ENCODE measurements at regions not wholly inside any gene's neighbourhood (a gene's known extent, or its start where the extent isn't known, plus 50 kb on each side); places are given as distances from the start of the nearest gene placed in this dataset.

DNA sequence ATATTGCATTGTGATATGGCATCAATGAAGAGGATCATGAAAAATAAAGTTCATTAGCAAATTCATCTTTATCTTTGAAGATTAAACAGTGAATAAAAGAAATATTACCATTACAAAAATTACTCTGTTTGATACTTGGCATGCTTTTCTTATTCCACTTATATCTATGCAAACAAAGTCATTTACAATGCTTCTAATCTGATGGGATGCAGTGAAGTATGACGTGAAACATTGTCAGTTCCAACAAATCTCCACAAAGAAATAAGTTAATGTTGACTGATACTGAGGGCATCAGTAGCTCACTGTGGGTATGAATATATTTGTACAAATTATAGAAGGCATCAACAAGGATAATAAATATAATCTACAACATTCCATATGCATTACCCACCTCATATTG lies 672.8 kb upstream of the POT1 start:
- TF ChIP-seq EZH2 (IDR thresholded peaks at IDR 0.05; ENCODE audit: insufficient read depth, poor library complexity, severe bottlenecking) (no peak), EZH2phosphoT487 (IDR thresholded peaks at IDR 0.05; ENCODE audit: insufficient read depth, low read depth) (no peak)
- no peak overlapping the region for H3K9ac ChIP-seq
- DNase-seq = no peak
- H3K9me2 ChIP-seq (ENCODE audit: insufficient read depth) = no peaks in the 10 kb centered on the region
- in situ Hi-C loops (cut with MboI) = no loop called here
- no peaks in the 10 kb centered on the region for H3K79me2 ChIP-seq (ENCODE audit: insufficient read depth)
- no peaks in the 10 kb centered on the region for H3K36me3 ChIP-seq (ENCODE audit: low read depth)
- H3K4me2 ChIP-seq (ENCODE audit: unreplicated experiment) = no peak overlapping the region
- WGBS, 2 experiments (ENCODE audit: low coverage in 1 of 2, low lambda C conversion rate in 2 of 2, missing lambda C conversion rate in 2 of 2) = 14 to 23% methylated on average over 1 of the region's 1 CpG
- no peak overlapping the region for H3K27ac ChIP-seq
- no peaks in the 10 kb centered on the region for H3F3A ChIP-seq (ENCODE audit: insufficient read depth)
- H3K27me3 ChIP-seq (replicated peaks; ENCODE audit: insufficient read depth) = no peaks in the 10 kb centered on the region
- H3K9me3 ChIP-seq (ENCODE audit: low read depth) = no peaks in the 10 kb centered on the region
- H4K20me1 ChIP-seq (ENCODE audit: insufficient read depth) = no peaks in the 10 kb centered on the region
- no peak overlapping the region for H3K4me3 ChIP-seq
- no peaks in the 10 kb centered on the region for H3K4me1 ChIP-seq (ENCODE audit: insufficient read depth)
- no peak overlapping the region for H2AFZ ChIP-seq

DNA sequence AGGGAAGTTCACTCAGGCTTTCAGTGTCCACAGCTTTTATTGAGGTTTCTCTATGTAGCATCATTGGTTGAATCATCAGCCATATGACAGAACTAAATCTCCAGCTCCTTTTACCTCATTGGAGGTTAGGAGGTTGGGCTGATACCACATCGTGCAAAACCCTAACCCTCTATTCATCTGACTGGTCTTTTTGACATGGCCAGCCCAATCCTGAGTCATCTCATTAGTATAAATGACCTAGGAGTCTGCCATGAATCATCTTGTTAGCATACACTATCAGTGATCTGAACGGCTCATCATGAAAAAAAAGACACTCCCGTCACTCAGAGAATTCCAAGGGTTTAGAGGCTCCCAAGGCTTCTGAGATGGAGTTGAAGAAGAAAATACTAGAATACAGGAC lies 669.8 kb upstream of the POT1 start:
- Histone ChIP-seq H3K4me1 (ENCODE audit: insufficient read depth) (no peaks in the 10 kb centered on the region), H3K79me2 (ENCODE audit: insufficient read depth) (no peaks in the 10 kb centered on the region), H3K9ac (no peak overlapping the region), H2AFZ (no peak overlapping the region), H3K9me2 (ENCODE audit: insufficient read depth) (no peaks in the 10 kb centered on the region), H3K9me3 (ENCODE audit: low read depth) (no peaks in the 10 kb centered on the region), H3F3A (ENCODE audit: insufficient read depth) (no peaks in the 10 kb centered on the region), H3K27me3 (replicated peaks; ENCODE audit: insufficient read depth) (no peaks in the 10 kb centered on the region), H3K36me3 (ENCODE audit: low read depth) (no peaks in the 10 kb centered on the region), H3K27ac (no peak overlapping the region), H4K20me1 (ENCODE audit: insufficient read depth) (no peaks in the 10 kb centered on the region), H3K4me3 (no peak overlapping the region), H3K4me2 (ENCODE audit: unreplicated experiment) (no peak overlapping the region)
- in situ Hi-C loops (cut with MboI) = no loop called here
- WGBS, 2 experiments (ENCODE audit: low coverage in 1 of 2, low lambda C conversion rate in 2 of 2, missing lambda C conversion rate in 2 of 2) = 17 to 31% methylated on average over 3 of the region's 3 CpGs
- no peak for DNase-seq
- TF ChIP-seq EZH2 (IDR thresholded peaks at IDR 0.05; ENCODE audit: insufficient read depth, poor library complexity, severe bottlenecking) = no peak

DNA sequence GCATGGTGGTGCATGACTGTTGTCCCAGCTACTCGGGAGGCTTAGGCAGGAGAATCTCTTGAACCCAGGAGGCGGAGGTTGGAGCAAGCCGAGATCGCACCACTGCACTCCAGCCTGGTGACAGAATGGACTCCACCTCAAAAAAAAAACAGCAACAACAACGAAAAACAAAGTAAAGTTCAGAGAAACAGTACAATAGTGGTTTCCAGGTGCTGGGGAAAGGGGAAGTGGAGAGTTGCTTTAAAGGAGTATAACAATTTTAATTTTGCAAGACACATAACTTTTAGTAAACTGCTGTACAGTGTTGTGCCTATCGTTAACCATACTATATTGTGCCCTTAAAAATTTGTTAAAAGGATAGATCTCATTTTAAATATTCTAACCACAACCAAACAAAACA lies 662.7 kb upstream of the POT1 start:
- Histone ChIP-seq H3K27ac (no peak overlapping the region), H3K79me2 (ENCODE audit: insufficient read depth) (no peaks in the 10 kb centered on the region), H3K4me3 (no peak overlapping the region), H3F3A (ENCODE audit: insufficient read depth) (no peaks in the 10 kb centered on the region), H3K9ac (no peak overlapping the region), H3K4me1 (ENCODE audit: insufficient read depth) (no peaks in the 10 kb centered on the region), H3K27me3 (replicated peaks; ENCODE audit: insufficient read depth) (no peaks in the 10 kb centered on the region), H4K20me1 (ENCODE audit: insufficient read depth) (no peaks in the 10 kb centered on the region), H2AFZ (no peak overlapping the region), H3K4me2 (ENCODE audit: unreplicated experiment) (no peak overlapping the region), H3K9me2 (ENCODE audit: insufficient read depth) (no peaks in the 10 kb centered on the region), H3K9me3 (ENCODE audit: low read depth) (peaks cover 6% of the 10 kb centered on the region), H3K36me3 (ENCODE audit: low read depth) (no peaks in the 10 kb centered on the region)
- in situ Hi-C loops (cut with MboI) = no loop called here
- TF ChIP-seq EZH2 (IDR thresholded peaks at IDR 0.05; ENCODE audit: insufficient read depth, poor library complexity, severe bottlenecking) (no peak), EZH2phosphoT487 (IDR thresholded peaks at IDR 0.05; ENCODE audit: insufficient read depth, low read depth) (no peak)
- 32 to 41% methylated on average over 6 of the region's 6 CpGs for WGBS, 2 experiments (ENCODE audit: low coverage in 1 of 2, low lambda C conversion rate in 2 of 2, missing lambda C conversion rate in 2 of 2)
- DNase-seq = no peak

DNA sequence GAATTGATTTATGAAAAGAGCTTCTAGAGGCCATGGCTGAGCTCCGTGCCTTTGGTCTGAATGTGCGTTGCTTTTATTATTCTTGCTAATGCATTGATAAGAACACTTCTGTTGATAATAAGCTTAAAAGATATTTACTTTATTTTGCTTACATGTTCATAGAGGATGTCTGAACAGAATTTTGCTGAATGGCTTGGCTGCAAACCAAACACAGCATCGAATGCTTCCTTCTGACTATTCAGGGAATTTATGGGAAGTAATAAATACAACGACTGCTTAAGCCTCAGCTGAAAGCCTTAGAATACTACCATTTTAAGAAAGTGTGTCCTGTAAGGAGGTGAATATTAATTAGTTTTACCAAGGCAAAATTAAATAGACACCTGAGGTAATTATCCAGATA lies 643.5 kb upstream of the POT1 start:
- in situ Hi-C loops (cut with MboI) = no loop called here
- Histone ChIP-seq H3K79me2 (ENCODE audit: insufficient read depth) (no peaks in the 10 kb centered on the region), H3K4me1 (ENCODE audit: insufficient read depth) (no peaks in the 10 kb centered on the region), H4K20me1 (ENCODE audit: insufficient read depth) (no peaks in the 10 kb centered on the region; the same call in 1 of the 2 replicates), H3K27ac (no peak overlapping the region), H3K9ac (no peak overlapping the region), H3K4me3 (no peak overlapping the region), H2AFZ (no peak overlapping the region), H3K9me2 (ENCODE audit: insufficient read depth) (no peaks in the 10 kb centered on the region), H3K4me2 (ENCODE audit: unreplicated experiment) (no peak overlapping the region), H3K9me3 (ENCODE audit: low read depth) (no peaks in the 10 kb centered on the region), H3K27me3 (replicated peaks; ENCODE audit: insufficient read depth) (no peaks in the 10 kb centered on the region), H3F3A (ENCODE audit: insufficient read depth) (no peaks in the 10 kb centered on the region), H3K36me3 (ENCODE audit: low read depth) (no peaks in the 10 kb centered on the region)
- TF ChIP-seq EZH2phosphoT487 (IDR thresholded peaks at IDR 0.05; ENCODE audit: insufficient read depth, low read depth) = no peak
- TF ChIP-seq EZH2 (IDR thresholded peaks at IDR 0.05; ENCODE audit: insufficient read depth, poor library complexity, severe bottlenecking) = no peak
- WGBS, 2 experiments (ENCODE audit: low coverage in 1 of 2, low lambda C conversion rate in 2 of 2, missing lambda C conversion rate in 2 of 2) = 24% methylated on average over 4 of the region's 4 CpGs
- no peak for DNase-seq

DNA sequence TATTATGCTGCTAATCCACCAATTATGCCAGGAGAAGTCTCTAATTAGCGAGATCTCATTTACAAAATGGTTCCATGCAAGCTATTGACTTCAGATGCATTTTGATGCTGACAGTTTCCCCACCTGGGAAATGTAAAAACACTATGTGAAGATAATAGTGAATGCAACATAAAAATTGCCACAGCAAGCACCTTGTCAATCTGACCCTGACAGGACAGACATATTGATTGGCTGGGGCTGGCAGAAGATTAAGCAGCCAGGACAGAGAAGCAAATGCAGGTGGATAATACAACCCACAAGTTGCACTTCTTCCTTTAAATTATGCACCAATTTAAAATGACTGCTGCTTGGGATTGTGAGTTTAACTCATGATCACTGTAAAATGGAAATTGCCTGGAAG lies 642.8 kb upstream of the POT1 start:
- no peak overlapping the region for H3K4me2 ChIP-seq (ENCODE audit: unreplicated experiment)
- no peak overlapping the region for H2AFZ ChIP-seq
- no peak overlapping the region for H3K9ac ChIP-seq
- H3F3A ChIP-seq (ENCODE audit: insufficient read depth) = no peaks in the 10 kb centered on the region
- H3K36me3 ChIP-seq (ENCODE audit: low read depth) = no peaks in the 10 kb centered on the region
- 0 to 3% methylated on average over 1 of the region's 1 CpG for WGBS, 2 experiments (ENCODE audit: low coverage in 1 of 2, low lambda C conversion rate in 2 of 2, missing lambda C conversion rate in 2 of 2)
- H3K79me2 ChIP-seq (ENCODE audit: insufficient read depth) = no peaks in the 10 kb centered on the region
- no peak overlapping the region for H3K27ac ChIP-seq
- in situ Hi-C loops (cut with MboI) = no loop called here
- H3K9me3 ChIP-seq (ENCODE audit: low read depth) = no peaks in the 10 kb centered on the region
- TF ChIP-seq EZH2 (IDR thresholded peaks at IDR 0.05; ENCODE audit: insufficient read depth, poor library complexity, severe bottlenecking) = no peak
- TF ChIP-seq EZH2phosphoT487 (IDR thresholded peaks at IDR 0.05; ENCODE audit: insufficient read depth, low read depth) = no peak
- H4K20me1 ChIP-seq (ENCODE audit: insufficient read depth) = no peaks in the 10 kb centered on the region; the same call in 1 of the 2 replicates
- no peak overlapping the region for H3K4me3 ChIP-seq
- no peaks in the 10 kb centered on the region for H3K9me2 ChIP-seq (ENCODE audit: insufficient read depth)
- no peaks in the 10 kb centered on the region for H3K4me1 ChIP-seq (ENCODE audit: insufficient read depth)
- DNase-seq = no peak
- no peaks in the 10 kb centered on the region for H3K27me3 ChIP-seq (replicated peaks; ENCODE audit: insufficient read depth)
